Loucy (cell line): ENCODE measurements at regions not wholly inside any gene's neighbourhood (a gene's known extent, or its start where the extent isn't known, plus 50 kb on each side); places are given as distances from the start of the nearest gene placed in this dataset.

Source experiments
- H2AFZ ChIP-seq: fragments of 200-600 bp; sonication (generic); 2 replicates; pipeline ENCODE4 v1.6.0; 2016; ENCODE audit warnings: antibody characterized with exemption, mild to moderate bottlenecking, low read length, moderate library complexity
- H3F3A ChIP-seq: fragments of 200-600 bp; 2 replicates; pipeline ENCODE4 v1.6.0; 2016; ENCODE audit warnings: antibody characterized with exemption, low read depth, mild to moderate bottlenecking
- H3K27me3 ChIP-seq: fragments of 200-600 bp; sonication (generic); 2 replicates; pipeline ENCODE4 v1.6.1; 2014; ENCODE audit warnings: low read length, mild to moderate bottlenecking; ENCODE audit not compliant: insufficient read depth, poor library complexity, severe bottlenecking
- H3K36me3 ChIP-seq: fragments of 200-600 bp; sonication (generic); 2 replicates; pipeline ENCODE4 v1.6.1; 2016; ENCODE audit warnings: low read length; ENCODE audit not compliant: insufficient read depth
- H3K4me1 ChIP-seq: fragments of 200-600 bp; sonication (generic); 2 replicates; pipeline ENCODE4 v1.5.1; 2014; ENCODE audit warnings: low read length, mild to moderate bottlenecking; ENCODE audit not compliant: insufficient read depth, poor library complexity, severe bottlenecking
- H3K4me2 ChIP-seq: fragments of 200-600 bp; sonication (generic); 2 replicates; pipeline ENCODE4 v1.6.0; 2014; ENCODE audit warnings: antibody characterized with exemption, low read length, low read depth, mild to moderate bottlenecking; ENCODE audit not compliant: poor library complexity, severe bottlenecking
- H3K4me3 ChIP-seq: fragments of 200-600 bp; sonication (generic); 2 replicates; pipeline ENCODE4 v1.5.1; 2014; ENCODE audit warnings: low read length, mild to moderate bottlenecking, mixed read lengths; ENCODE audit not compliant: poor library complexity, severe bottlenecking
- H3K79me2 ChIP-seq: fragments of 200-600 bp; sonication (generic); 2 replicates; pipeline ENCODE4 v1.6.1; 2014; ENCODE audit warnings: low read length; ENCODE audit not compliant: insufficient read depth
- H3K9ac ChIP-seq: fragments of 200-600 bp; sonication (generic); 2 replicates; pipeline ENCODE4 v1.6.0; 2014; ENCODE audit warnings: mild to moderate bottlenecking, low read depth, low read length, moderate library complexity; ENCODE audit not compliant: poor library complexity, severe bottlenecking
- H3K9me2 ChIP-seq: fragments of 200-600 bp; sonication (generic); replicated peaks from 2 replicates; pipeline ENCODE4 v1.6.1; 2016; ENCODE audit warnings: low read depth, low read length, mixed read lengths
- H3K9me3 ChIP-seq: fragments of 200-600 bp; sonication (generic); 2 replicates; pipeline ENCODE4 v1.6.1; 2014; ENCODE audit warnings: mild to moderate bottlenecking, antibody characterized with exemption, low read length, low read depth; ENCODE audit not compliant: insufficient read depth
- H4K20me1 ChIP-seq: fragments of 200-600 bp; sonication (generic); 2 replicates; pipeline ENCODE4 v1.6.0; 2014; ENCODE audit warnings: antibody characterized with exemption, low read length, mild to moderate bottlenecking; ENCODE audit not compliant: insufficient read depth, poor library complexity, severe bottlenecking
- CTCF ChIP-seq: fragments of 200-600 bp; sonication (generic); conservative IDR thresholded peaks from 2 replicates; pipeline ENCODE4 v1.5.1; 2014; ENCODE audit warnings: mild to moderate bottlenecking, antibody characterized with exemption, low read length
- EZH2phosphoT487 ChIP-seq: fragments of 200-600 bp; IDR thresholded peaks from 2 replicates; pipeline ENCODE4 v1.6.1; 2018; ENCODE audit warnings: antibody characterized with exemption, mild to moderate bottlenecking, moderate library complexity, borderline replicate concordance

GRCh38 chr5:57111993-57112392 is 61.9 kb upstream of the GPBP1 start:
- no peaks in the 10 kb centered on the region for H3K79me2 ChIP-seq
- no peak overlapping the region for H3K4me3 ChIP-seq
- no peak overlapping the region for H2AFZ ChIP-seq
- H3K9me2 ChIP-seq = no peaks in the 10 kb centered on the region
- no peak overlapping the region for H3K4me2 ChIP-seq
- no peak overlapping the region for H3K9ac ChIP-seq
- no peak for TF ChIP-seq CTCF
- no peak for TF ChIP-seq EZH2phosphoT487
- H3K9me3 ChIP-seq = no peaks in the 10 kb centered on the region
- H3F3A ChIP-seq = no peaks in the 10 kb centered on the region
- H3K27me3 ChIP-seq = no peaks in the 10 kb centered on the region
- peaks cover under 1% of the 10 kb centered on the region for H3K4me1 ChIP-seq
- H3K36me3 ChIP-seq = no peaks in the 10 kb centered on the region
- H4K20me1 ChIP-seq = no peaks in the 10 kb centered on the region

- H3K4me2 ChIP-seq = no peak overlapping the region
- TF ChIP-seq EZH2phosphoT487 (no peak), CTCF (no peak)
- H3F3A ChIP-seq = no peaks in the 10 kb centered on the region
- H3K9me3 ChIP-seq = no peaks in the 10 kb centered on the region
- H3K4me3 ChIP-seq = no peak overlapping the region
- H3K79me2 ChIP-seq = no peaks in the 10 kb centered on the region
- no peaks in the 10 kb centered on the region for H3K27me3 ChIP-seq
- H3K9me2 ChIP-seq = no peaks in the 10 kb centered on the region
- no peak overlapping the region for H2AFZ ChIP-seq
- H4K20me1 ChIP-seq = no peaks in the 10 kb centered on the region
- peaks cover 5% of the 10 kb centered on the region for H3K4me1 ChIP-seq
- H3K9ac ChIP-seq = no peak overlapping the region
- H3K36me3 ChIP-seq = no peaks in the 10 kb centered on the region
Measured at GRCh38 chr5:57113481-57113880, 60.4 kb upstream of the GPBP1 start.

GRCh38 chr5:57117596-57117995 is 56.3 kb upstream of the GPBP1 start:
- Histone ChIP-seq H3K79me2 (no peaks in the 10 kb centered on the region), H3K9me2 (no peaks in the 10 kb centered on the region), H3K4me2 (peak overlapping the region; percentile 6), H3F3A (no peaks in the 10 kb centered on the region), H3K9me3 (no peaks in the 10 kb centered on the region), H2AFZ (no peak overlapping the region), H3K4me3 (no peak overlapping the region), H3K27me3 (no peaks in the 10 kb centered on the region), H3K4me1 (peaks cover 5% of the 10 kb centered on the region), H3K9ac (no peak overlapping the region), H4K20me1 (no peaks in the 10 kb centered on the region), H3K36me3 (no peaks in the 10 kb centered on the region)
- TF ChIP-seq CTCF (no peak), EZH2phosphoT487 (no peak)
